GM18867 (cell line): ENCODE measurements at regions not wholly inside any gene's neighbourhood (a gene's known extent, or its start where the extent isn't known, plus 50 kb on each side); places are given as distances from the start of the nearest gene placed in this dataset.
"Not testable (repeated sequence)": the region's sequence is repeated elsewhere in the genome, so short reads cannot be mapped to it uniquely, and the experiment has no call there.

ENCODE experiments used
- ATAC-seq: cut with Tn5 transposase; IDR thresholded peaks from one replicate; pipeline ENCODE4 v1.9.1; 2021; ENCODE audit warnings: mild to moderate bottlenecking, moderate library complexity; ENCODE audit not compliant: unreplicated experiment

DNA sequence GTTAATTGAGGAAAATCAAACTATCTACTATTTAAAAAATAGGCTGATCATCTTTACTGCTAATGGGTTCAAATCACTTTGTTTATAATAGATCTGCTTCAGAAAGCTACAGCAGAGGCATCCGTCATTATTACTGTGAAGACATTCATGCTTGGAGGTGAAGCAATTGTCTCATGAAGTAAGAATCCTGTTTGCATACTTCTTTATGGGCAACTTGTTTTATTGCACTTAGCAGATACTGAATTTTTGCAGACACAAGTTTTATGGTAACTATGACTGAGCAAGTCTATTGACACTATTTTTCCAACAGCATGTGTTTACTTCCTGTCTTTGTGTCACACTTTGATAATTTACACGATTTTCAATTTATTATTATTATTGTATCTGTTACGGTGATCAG is 573.9 kb downstream of the RFPL4B start:
- no peak for ATAC-seq

- ATAC-seq: no peak
Observed at GRCh38 chr6:112923940-112924587, 576.9 kb downstream of the RFPL4B start.

- no peak for ATAC-seq
Observed at GRCh38 chr6:112925702-112926101, 578.6 kb downstream of the RFPL4B start.

GRCh38 chr6:112927641-112928320 is 580.7 kb downstream of the RFPL4B start:
- no peak for ATAC-seq

- ATAC-seq: no peak
Observed at GRCh38 chr6:112929641-112930040, 582.5 kb downstream of the RFPL4B start.

GRCh38 chr6:112931832-112932231 is 584.7 kb downstream of the RFPL4B start:
- no peak for ATAC-seq

DNA sequence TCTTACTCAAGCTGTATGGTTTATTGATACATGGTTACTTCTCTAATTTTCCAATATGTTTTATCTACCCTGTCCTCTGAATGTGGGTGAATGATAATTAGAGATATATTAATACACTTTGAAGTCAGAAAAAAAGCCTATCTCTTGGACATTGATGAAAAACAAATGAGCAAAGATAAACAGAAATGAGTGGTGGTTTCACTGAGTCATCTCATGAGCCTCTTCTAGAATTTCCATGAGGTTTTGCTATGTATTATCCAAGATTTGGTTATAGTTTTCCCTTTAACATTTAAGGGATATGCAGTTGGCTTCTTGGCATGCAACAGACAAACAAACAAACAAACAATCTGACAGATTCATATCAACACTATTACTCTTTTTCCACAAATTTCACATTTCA is 586.8 kb downstream of the RFPL4B start:
- ATAC-seq: no peak

DNA sequence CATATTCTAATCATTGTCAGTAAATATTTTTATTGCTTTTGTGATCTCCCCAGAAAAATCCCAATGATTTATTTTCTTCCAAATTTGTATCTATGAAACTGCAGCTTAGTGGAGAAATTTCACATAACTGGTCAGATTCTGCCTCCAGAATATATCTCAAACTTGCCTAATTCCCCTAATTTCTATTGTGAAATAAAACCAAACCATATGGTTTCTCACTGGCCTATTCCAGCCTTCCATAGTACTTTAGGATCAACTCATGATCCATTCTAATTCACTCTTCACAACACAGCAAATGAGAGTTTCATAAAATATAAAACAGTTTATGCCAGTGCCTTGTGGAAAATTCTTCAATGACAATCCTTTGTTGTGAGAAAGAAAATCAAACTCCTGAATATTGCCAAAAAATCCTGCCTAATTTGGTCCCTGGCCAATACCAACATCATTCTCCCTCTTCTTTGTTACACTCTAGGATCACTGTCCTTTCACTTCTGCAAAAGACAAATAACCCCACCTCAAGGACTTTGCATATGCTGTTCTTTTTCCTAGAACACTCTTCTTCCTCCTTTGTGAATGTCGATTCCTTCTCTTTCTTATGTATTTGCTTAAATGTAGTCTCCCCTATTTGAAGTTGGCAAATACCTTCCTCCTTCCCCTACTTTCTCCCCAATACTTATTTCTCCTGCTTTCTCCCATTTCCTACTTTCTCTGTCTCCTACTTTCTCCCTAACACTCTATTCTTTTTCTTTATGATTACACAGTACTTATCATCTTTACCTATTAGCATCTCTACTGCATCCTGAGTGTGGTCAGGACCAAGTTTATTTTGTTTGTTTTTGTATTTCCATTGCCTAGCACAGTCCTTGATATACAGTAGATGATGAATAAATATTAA is 587.5 kb downstream of the RFPL4B start:
- ATAC-seq: no peak

DNA sequence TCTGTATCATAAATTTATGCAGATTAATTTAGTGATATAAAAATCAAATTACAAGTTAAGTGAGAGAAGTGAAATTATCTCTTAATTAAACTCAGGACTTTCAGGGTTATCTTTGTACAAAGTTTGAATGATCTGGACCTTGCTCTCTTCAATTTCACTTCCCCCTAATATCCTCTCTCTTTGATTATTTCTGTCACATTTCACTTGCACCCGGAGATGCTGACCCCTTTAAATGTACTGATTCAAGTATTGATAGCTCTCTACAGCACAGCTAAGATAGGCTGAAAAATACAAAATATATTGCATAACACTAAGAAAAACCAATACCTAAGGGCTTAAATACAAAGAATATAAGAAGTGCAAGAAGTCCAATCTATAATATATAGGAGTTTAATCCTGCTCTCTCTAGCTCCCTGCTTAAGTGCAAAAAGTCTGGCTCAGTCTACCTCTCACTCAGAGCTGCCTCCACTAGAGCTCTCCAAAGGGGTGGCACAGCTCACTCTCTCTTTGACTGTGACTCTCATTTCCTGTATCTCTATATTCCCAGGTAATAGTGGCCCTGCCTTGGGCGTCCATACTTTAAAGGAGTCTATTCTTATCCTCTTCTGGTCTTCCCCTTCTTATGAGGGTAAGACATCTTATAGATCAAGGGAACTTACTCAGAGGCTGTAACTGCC is 588.4 kb downstream of the RFPL4B start:
- no peak for ATAC-seq

DNA sequence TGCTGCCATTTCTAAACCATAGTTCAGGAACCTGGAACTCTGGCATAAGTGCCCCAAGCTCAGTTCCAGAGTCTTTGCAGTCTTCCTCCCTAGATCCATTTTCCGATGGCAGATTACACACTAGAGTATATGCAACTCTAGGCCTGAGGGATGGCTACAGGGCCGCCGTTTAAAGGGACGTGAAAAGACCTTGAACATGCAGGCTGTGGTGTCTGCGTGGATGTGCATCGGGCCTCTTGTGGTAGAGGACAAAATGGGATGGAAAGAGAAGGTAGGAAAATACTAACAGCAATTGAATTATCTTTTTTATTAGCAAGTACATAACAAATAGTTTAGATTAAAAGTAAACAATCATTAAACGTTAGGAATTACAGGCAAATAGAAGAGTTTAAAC is 588.9 kb downstream of the RFPL4B start:
- no peak for ATAC-seq

DNA sequence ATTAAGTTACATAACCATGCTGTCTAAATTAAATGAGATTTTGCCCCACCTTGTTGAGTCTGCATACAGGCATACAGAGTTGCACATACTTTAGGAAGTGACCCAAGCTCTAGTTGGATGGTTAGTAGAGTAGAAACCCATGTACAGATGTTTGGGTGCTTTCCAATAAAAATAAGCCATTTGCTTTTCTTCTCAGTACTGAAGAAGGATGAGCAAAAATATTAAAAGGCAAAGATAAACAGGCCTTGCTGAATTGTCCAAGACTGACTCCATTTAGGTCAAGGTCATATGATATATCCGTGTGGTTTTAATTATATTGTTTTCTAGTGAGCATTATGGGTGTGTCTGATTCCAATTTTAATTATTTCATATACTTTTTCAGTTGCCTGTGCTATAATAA is 589.4 kb downstream of the RFPL4B start:
- no peak for ATAC-seq

DNA sequence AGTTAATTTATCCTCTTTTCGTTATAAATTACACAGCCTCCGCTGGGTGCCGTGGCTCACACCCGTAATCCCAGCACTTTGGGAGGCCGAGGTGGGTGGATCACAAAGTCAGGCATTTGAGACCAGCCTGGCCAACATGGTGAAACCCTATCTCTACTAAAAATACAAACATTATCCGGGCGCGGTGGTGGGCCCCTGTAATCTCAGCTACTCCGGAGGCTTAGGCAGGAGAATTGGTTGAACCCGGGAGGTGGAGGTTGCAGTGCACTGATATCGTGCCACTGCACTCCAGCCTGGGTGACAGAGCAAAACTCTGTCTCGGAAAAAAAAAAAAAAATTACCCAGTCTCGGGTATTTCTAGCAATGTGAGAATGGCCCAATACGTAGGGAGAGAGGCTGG is 590.6 kb downstream of the RFPL4B start:
- ATAC-seq: not testable (repeated sequence)

DNA sequence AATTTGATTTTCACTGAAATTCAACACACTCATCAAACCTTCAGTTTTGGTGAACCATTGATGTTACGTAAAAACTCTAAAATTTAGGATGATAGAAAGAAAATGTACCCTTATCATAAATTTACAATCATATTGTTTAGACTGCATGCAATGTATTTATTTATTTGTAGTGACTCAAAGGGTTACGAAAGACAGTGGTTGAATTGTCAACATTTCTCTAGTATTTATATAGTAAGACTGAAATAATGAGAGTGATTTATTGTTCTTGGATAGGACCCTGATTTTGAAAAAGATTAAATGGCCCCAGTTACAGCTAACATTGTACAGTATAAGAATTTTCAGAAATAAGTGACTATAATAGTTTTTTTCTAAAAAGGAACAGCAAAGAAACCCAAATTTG is 591.5 kb downstream of the RFPL4B start:
- no peak for ATAC-seq

GRCh38 chr6:112939563-112939962 is 592.4 kb downstream of the RFPL4B start:
- no peak for ATAC-seq

DNA sequence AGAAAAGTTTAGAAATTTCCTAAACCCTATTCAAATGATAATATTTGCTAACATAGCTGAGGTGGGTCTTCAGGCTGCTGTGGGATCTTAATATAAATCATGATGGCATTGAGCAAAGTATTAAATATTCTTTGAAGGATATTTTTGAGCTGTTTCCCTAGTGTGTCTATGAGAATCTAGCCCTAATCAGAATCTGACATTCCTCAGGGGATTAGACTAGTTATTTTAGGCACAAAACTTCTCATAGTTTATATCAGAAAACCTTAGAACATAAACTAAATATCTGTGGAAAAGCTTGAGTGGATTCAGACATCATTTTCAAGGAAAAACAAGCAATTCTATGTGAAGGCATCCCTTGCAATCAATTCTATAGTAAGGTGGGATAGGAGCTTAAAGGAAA is 594.5 kb downstream of the RFPL4B start:
- ATAC-seq: no peak

GRCh38 chr6:112946051-112946450 is 598.9 kb downstream of the RFPL4B start:
- no peak for ATAC-seq

DNA sequence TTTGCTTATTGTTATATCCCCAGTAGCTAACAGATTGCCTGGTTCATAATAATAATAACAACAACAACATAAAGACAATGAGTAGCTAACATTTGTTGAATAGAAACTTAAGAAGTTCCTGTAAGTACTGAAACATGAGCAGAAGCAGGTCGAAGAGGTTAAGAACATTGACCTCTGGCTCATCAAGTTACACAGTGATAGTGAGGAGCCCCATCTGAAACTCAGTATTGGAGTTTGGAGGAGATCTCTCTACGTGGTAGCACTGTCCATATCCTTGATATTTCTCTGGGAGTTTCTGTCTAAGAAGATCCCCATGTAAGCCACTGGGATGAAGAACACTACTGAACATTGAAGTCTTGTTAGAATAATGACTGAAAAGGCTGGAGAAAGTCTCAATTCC is 600.4 kb downstream of the RFPL4B start:
- no peak for ATAC-seq

GRCh38 chr6:112951829-112952228 is 604.7 kb downstream of the RFPL4B start:
- ATAC-seq: no peak

DNA sequence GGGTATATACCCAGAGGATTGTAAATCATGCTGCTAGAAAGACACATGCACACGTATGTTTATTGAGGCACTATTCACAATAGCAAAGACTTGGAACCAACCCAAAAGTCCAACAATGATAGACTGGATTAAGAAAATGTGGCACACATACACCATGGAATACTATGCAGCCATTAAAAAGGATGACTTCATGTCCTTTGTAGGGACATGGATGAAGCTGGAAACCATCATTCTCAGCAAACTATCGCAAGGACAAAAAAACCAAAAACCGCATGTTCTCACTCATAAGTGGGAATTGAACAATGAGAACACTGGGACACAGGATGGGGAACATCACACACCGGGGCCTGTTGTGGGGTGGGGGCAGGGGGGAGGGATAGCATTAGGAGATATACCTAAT is 608.6 kb downstream of the RFPL4B start:
- not testable (repeated sequence) for ATAC-seq

GRCh38 chr6:112956696-112957535 is 609.8 kb downstream of the RFPL4B start:
- no peak for ATAC-seq
